Keratinocyte (primary cell): ENCODE measurements at regions not wholly inside any gene's neighbourhood (a gene's known extent, or its start where the extent isn't known, plus 50 kb on each side); places are given as distances from the start of the nearest gene placed in this dataset.

Source experiments
- DNase-seq: peaks from one replicate; pipeline ENCODE4 v3.0.0-alpha.2; 2011; ENCODE audit warnings: low read depth, missing footprints, low spot score
- FAIRE-seq: peaks from 2 replicates; lab custom pipeline; 2011; peaks lifted over from hg19 to GRCh38; lab: Jason Lieb, UNC
- H2AFZ ChIP-seq: 2 replicates; pipeline ENCODE4 v1.6.0; 2012; ENCODE audit warnings: low read length, control low read depth, inconsistent platforms; ENCODE audit not compliant: control insufficient read depth
- H3K27ac ChIP-seq: 2 replicates; pipeline ENCODE4 v1.5.1; 2011; ENCODE audit warnings: low read length; ENCODE audit not compliant: control insufficient read depth, insufficient read depth
- H3K27me3 ChIP-seq: 3 replicates; pipeline ENCODE4 v1.6.0; 2011; ENCODE audit warnings: low read length; ENCODE audit not compliant: control insufficient read depth, insufficient read depth; ENCODE audit errors: extremely low read depth
- H3K36me3 ChIP-seq, 2 experiments: 2 replicates in 1 of 2; 3 replicates in 1 of 2; pipeline ENCODE4 v1.5.1; 2011; ENCODE audit warnings: low read length in 2 of 2, mild to moderate bottlenecking in 1 of 2; ENCODE audit not compliant: control insufficient read depth in 2 of 2, insufficient read depth in 2 of 2; ENCODE audit errors: extremely low read depth in 1 of 2
- H3K4me1 ChIP-seq: 3 replicates; pipeline ENCODE4 v1.5.1; 2011; ENCODE audit warnings: low read length; ENCODE audit not compliant: control insufficient read depth, insufficient read depth; ENCODE audit errors: extremely low read depth
- H3K4me2 ChIP-seq: 3 replicates; pipeline ENCODE4 v1.6.0; 2011; ENCODE audit warnings: low read depth, low read length; ENCODE audit not compliant: control insufficient read depth, insufficient read depth; ENCODE audit errors: extremely low read depth
- H3K4me3 ChIP-seq, 3 experiments: fragments of 200-600 bp in 1 of 3; sonication (generic) in 1 of 3; 2 replicates in 2 of 3; 3 replicates in 1 of 3; pipeline ENCODE4 v1.5.1; 2011 to 2016; ENCODE audit warnings: low read length in 3 of 3, mild to moderate bottlenecking in 3 of 3, control low read depth in 2 of 3, inconsistent platforms in 1 of 3, low read depth in 1 of 3, mixed read lengths in 1 of 3, mixed run types in 1 of 3, moderate library complexity in 1 of 3; ENCODE audit not compliant: control insufficient read depth in 2 of 3, insufficient read depth in 2 of 3; ENCODE audit errors: extremely low read depth in 1 of 3
- H3K79me2 ChIP-seq: 2 replicates; pipeline ENCODE4 v1.6.0; 2012; ENCODE audit warnings: low read length; ENCODE audit not compliant: control insufficient read depth, insufficient read depth
- H3K9ac ChIP-seq: 3 replicates; pipeline ENCODE4 v1.6.0; 2011; ENCODE audit warnings: low read length; ENCODE audit not compliant: control insufficient read depth, insufficient read depth; ENCODE audit errors: extremely low read depth
- H3K9me1 ChIP-seq: 3 replicates; pipeline ENCODE4 v1.6.0; 2011; ENCODE audit warnings: low read length; ENCODE audit not compliant: control insufficient read depth, insufficient read depth; ENCODE audit errors: extremely low read depth
- H3K9me3 ChIP-seq: 2 replicates; pipeline ENCODE4 v1.5.1; 2012; ENCODE audit warnings: low read depth, low read length; ENCODE audit not compliant: control insufficient read depth
- H4K20me1 ChIP-seq: 3 replicates; pipeline ENCODE4 v1.6.0; 2011; ENCODE audit warnings: low read length; ENCODE audit not compliant: control insufficient read depth, insufficient read depth; ENCODE audit errors: extremely low read depth
- CTCF ChIP-seq, 3 experiments: IDR thresholded peaks in 1 of 3; conservative IDR thresholded peaks in 1 of 3; optimal IDR thresholded peaks in 1 of 3; 2 replicates in 2 of 3; 3 replicates in 1 of 3; pipeline versions ENCODE3 to v1.5.1; 2011; ENCODE audit warnings: low read length in 3 of 3, mild to moderate bottlenecking in 3 of 3, moderate library complexity in 2 of 3, control low read depth in 1 of 3, inconsistent platforms in 1 of 3; ENCODE audit not compliant: insufficient read depth in 2 of 3; ENCODE audit errors: extremely low read depth in 1 of 3
- EZH2 ChIP-seq: IDR thresholded peaks from one replicate; pipeline ENCODE4 v1.6.1; 2012; ENCODE audit warnings: inconsistent platforms, mild to moderate bottlenecking, low read length, moderate library complexity
- dilution Hi-C: fragments of 300-500 bp; cut with MboI; formaldehyde crosslinking; loops from one replicate; pipeline ENCODE4 v1.7.0; 2020; ENCODE audit warnings: low sequenced_read_pairs; ENCODE audit not compliant: extremely low pct_ligation_motif_present

- TF ChIP-seq EZH2 (no peak), CTCF (optimal IDR thresholded peaks at IDR 0.05 in 1 of 3, IDR thresholded peaks at IDR 0.05 in 1 of 3, conservative IDR thresholded peaks at IDR 0.05 in 1 of 3; ENCODE audit: extremely low read depth in 1 of 3, insufficient read depth in 2 of 3, low read length in 3 of 3) (no peak)
- H4K20me1 ChIP-seq = no peaks in the 10 kb centered on the region
- DNase-seq = no peak
- no peak overlapping the region for H3K4me2 ChIP-seq
- no peaks in the 10 kb centered on the region for H3K4me1 ChIP-seq
- no peak overlapping the region for H3K9ac ChIP-seq
- dilution Hi-C loops = no loop called here
- H2AFZ ChIP-seq = no peak overlapping the region
- no peak overlapping the region for H3K27ac ChIP-seq
- no peaks in the 10 kb centered on the region for H3K36me3 ChIP-seq
- no peak for FAIRE-seq
- no peaks in the 10 kb centered on the region for H3K27me3 ChIP-seq
- no peak overlapping the region for H3K4me3 ChIP-seq
- no peaks in the 10 kb centered on the region for H3K9me3 ChIP-seq
- H3K9me1 ChIP-seq = no peaks in the 10 kb centered on the region
- no peaks in the 10 kb centered on the region for H3K79me2 ChIP-seq
Observed at GRCh38 chr4:34512616-34513015, 1731.7 kb downstream of the ARAP2 start.

- no peaks in the 10 kb centered on the region for H3K79me2 ChIP-seq
- no peak overlapping the region for H3K27ac ChIP-seq
- dilution Hi-C loops = no loop called here
- DNase-seq (no peak), FAIRE-seq (no peak)
- H3K9ac ChIP-seq = no peak overlapping the region
- H3K9me3 ChIP-seq = no peaks in the 10 kb centered on the region
- H3K4me3 ChIP-seq = no peak overlapping the region
- no peak overlapping the region for H2AFZ ChIP-seq
- H4K20me1 ChIP-seq = no peaks in the 10 kb centered on the region
- H3K27me3 ChIP-seq = no peaks in the 10 kb centered on the region
- TF ChIP-seq EZH2 (no peak), CTCF (optimal IDR thresholded peaks at IDR 0.05 in 1 of 3, IDR thresholded peaks at IDR 0.05 in 1 of 3, conservative IDR thresholded peaks at IDR 0.05 in 1 of 3; ENCODE audit: extremely low read depth in 1 of 3, insufficient read depth in 2 of 3, low read length in 3 of 3) (no peak)
- no peaks in the 10 kb centered on the region for H3K9me1 ChIP-seq
- no peaks in the 10 kb centered on the region for H3K36me3 ChIP-seq
- no peak overlapping the region for H3K4me2 ChIP-seq
- H3K4me1 ChIP-seq = no peaks in the 10 kb centered on the region
Observed at GRCh38 chr4:34516524-34516923, 1727.8 kb downstream of the ARAP2 start.
